Breast epithelium (tissue), 3 donors: ENCODE measurements at regions not wholly inside any gene's neighbourhood (a gene's known extent, or its start where the extent isn't known, plus 50 kb on each side); places are given as distances from the start of the nearest gene placed in this dataset.

Experiments used
- CTCF ChIP-seq, 3 donors: fragments of 450-650 bp; IDR thresholded peaks; one replicate each; pipeline ENCODE4 v1.5.1; 2016 to 2017; ENCODE audit warnings: antibody characterized with exemption in 3 of 3, mild to moderate bottlenecking in 3 of 3, moderate library complexity in 3 of 3
- POLR2A ChIP-seq: fragments of 450-650 bp; IDR thresholded peaks from one replicate; pipeline ENCODE4 v1.6.1; 2016; ENCODE audit warnings: antibody characterized with exemption, mild to moderate bottlenecking, moderate library complexity
- POLR2AphosphoS5 ChIP-seq, 3 donors: sonication (generic); formaldehyde crosslinking; IDR thresholded peaks; one replicate each; pipeline ENCODE4 v1.6.1; 2017; ENCODE audit warnings: antibody characterized with exemption in 3 of 3

- TF ChIP-seq CTCF (IDR thresholded peaks at IDR 0.05) (no peak), POLR2A (no peak), POLR2AphosphoS5 (IDR thresholded peaks at IDR 0.05) (no peak)
Measured at GRCh38 chr20:6959900-6960312, 192.4 kb downstream of the BMP2 start.
